Upper lobe of left lung (tissue), 6 donors: ENCODE measurements at regions not wholly inside any gene's neighbourhood (a gene's known extent, or its start where the extent isn't known, plus 50 kb on each side); places are given as distances from the start of the nearest gene placed in this dataset.

ENCODE experiments used
- ATAC-seq, 2 donors: fragments of 200-7000 bp; cut with Tn5 transposase; one replicate each; pipeline ENCODE4 v1.9.1; 2022; ENCODE audit warnings: mild to moderate bottlenecking in 2 of 2, moderate library complexity in 2 of 2; ENCODE audit not compliant: low FRiP score in 2 of 2
- DNase-seq, 2 donors: peaks; one replicate each; pipeline ENCODE4 v3.0.0-alpha.2; 2019 to 2020
- H3K27ac ChIP-seq, 4 donors: fragments of 200-600 bp; sonication (generic); one replicate each; pipeline ENCODE4 v1.5.1; 2016 to 2019
- H3K27me3 ChIP-seq, 4 donors: fragments of 200-600 bp; sonication (generic); one replicate each; pipeline ENCODE4 v1.5.1; 2017 to 2019
- H3K36me3 ChIP-seq, 4 donors: fragments of 200-600 bp; sonication (generic); one replicate each; pipeline ENCODE4 v1.5.1; 2016 to 2019
- H3K4me1 ChIP-seq, 4 donors: fragments of 200-600 bp; sonication (generic); one replicate each; pipeline ENCODE4 v1.5.1; 2018 to 2019
- H3K4me3 ChIP-seq, 4 donors: fragments of 200-600 bp; sonication (generic); one replicate each; pipeline ENCODE4 v1.5.1; 2017 to 2019; ENCODE audit warnings: mild to moderate bottlenecking in 2 of 4, moderate library complexity in 1 of 4
- H3K9me3 ChIP-seq, 4 donors: fragments of 200-600 bp; sonication (generic); one replicate each; pipeline ENCODE4 v1.5.1; 2018 to 2019
- EP300 ChIP-seq, 4 donors: sonication (generic); formaldehyde crosslinking; IDR thresholded peaks; one replicate each; pipeline ENCODE4 v1.5.1; 2017; ENCODE audit warnings: antibody characterized with exemption in 4 of 4, control low read depth in 2 of 4
- POLR2A ChIP-seq, 4 donors: fragments of 450-650 bp; IDR thresholded peaks; one replicate each; pipeline ENCODE4 v1.5.1; 2016 to 2017; ENCODE audit warnings: antibody characterized with exemption in 4 of 4, mild to moderate bottlenecking in 2 of 4
- POLR2AphosphoS5 ChIP-seq, 2 donors: sonication (generic); formaldehyde crosslinking; IDR thresholded peaks; one replicate each; pipeline ENCODE4 v1.5.1; 2017; ENCODE audit warnings: antibody characterized with exemption in 2 of 2
- WGBS, 2 donors: methylation state at CpG; one replicate each; pipeline ENCODE4 v1.1.5; 2017 to 2018; 5-methylcytosine and 5-hydroxymethylcytosine counted together
- TF ChIP-seq, protein P1 (sequence below), 6 experiments: fragments of 450-650 bp in 4 of 6; fragments of 200-600 bp in 2 of 6; sonication (generic) in 2 of 6; IDR thresholded peaks; one replicate each; pipeline ENCODE4 v1.5.1; 2016 to 2019; ENCODE audit warnings: antibody characterized with exemption in 6 of 6
- donor health status: DM: no; HTN: no; CAD: no; lungs with moderate emphysema.
- donor health status: DM: no; HTN: yes; CAD: no; lungs with severe emphysema.

DNA sequence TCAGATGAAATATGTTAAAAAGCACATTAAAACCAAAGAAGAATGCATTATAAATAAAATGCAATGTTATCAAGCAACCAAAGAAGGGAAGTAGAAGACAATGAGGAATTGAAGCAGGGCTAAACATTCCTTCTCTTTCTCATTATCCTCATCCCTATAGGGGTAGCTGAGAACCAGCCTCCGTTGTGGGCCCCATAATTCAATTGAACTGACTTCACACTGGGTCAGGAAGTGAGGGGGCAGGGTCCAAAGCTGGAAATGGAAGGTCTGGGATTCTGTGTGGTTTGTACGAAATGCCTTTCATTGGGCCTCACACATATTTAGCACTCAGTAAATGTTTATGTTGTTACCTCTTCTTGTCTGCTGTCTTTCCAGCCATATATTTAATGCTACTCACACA is 220.4 kb upstream of the CD180 start:
- TF ChIP-seq POLR2A (IDR thresholded peaks at IDR 0.05) (no peak), EP300 (IDR thresholded peaks at IDR 0.05) (no peak), POLR2AphosphoS5 (IDR thresholded peaks at IDR 0.05) (no peak)
- TF ChIP-seq, protein P1, sequence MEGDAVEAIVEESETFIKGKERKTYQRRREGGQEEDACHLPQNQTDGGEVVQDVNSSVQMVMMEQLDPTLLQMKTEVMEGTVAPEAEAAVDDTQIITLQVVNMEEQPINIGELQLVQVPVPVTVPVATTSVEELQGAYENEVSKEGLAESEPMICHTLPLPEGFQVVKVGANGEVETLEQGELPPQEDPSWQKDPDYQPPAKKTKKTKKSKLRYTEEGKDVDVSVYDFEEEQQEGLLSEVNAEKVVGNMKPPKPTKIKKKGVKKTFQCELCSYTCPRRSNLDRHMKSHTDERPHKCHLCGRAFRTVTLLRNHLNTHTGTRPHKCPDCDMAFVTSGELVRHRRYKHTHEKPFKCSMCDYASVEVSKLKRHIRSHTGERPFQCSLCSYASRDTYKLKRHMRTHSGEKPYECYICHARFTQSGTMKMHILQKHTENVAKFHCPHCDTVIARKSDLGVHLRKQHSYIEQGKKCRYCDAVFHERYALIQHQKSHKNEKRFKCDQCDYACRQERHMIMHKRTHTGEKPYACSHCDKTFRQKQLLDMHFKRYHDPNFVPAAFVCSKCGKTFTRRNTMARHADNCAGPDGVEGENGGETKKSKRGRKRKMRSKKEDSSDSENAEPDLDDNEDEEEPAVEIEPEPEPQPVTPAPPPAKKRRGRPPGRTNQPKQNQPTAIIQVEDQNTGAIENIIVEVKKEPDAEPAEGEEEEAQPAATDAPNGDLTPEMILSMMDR (IDR thresholded peaks at IDR 0.05): no peak
- Histone ChIP-seq H3K27me3 (no peaks in the 10 kb centered on the region), H3K4me1 (no peaks in the 10 kb centered on the region), H3K36me3 (no peaks in the 10 kb centered on the region), H3K4me3 (no peak overlapping the region), H3K27ac (no peak overlapping the region), H3K9me3 (no peaks in the 10 kb centered on the region)
- ATAC-seq (no peak), DNase-seq (no peak)
- WGBS, 2 donors: 87 to 89% methylated on average over 2 of the region's 2 CpGs

DNA sequence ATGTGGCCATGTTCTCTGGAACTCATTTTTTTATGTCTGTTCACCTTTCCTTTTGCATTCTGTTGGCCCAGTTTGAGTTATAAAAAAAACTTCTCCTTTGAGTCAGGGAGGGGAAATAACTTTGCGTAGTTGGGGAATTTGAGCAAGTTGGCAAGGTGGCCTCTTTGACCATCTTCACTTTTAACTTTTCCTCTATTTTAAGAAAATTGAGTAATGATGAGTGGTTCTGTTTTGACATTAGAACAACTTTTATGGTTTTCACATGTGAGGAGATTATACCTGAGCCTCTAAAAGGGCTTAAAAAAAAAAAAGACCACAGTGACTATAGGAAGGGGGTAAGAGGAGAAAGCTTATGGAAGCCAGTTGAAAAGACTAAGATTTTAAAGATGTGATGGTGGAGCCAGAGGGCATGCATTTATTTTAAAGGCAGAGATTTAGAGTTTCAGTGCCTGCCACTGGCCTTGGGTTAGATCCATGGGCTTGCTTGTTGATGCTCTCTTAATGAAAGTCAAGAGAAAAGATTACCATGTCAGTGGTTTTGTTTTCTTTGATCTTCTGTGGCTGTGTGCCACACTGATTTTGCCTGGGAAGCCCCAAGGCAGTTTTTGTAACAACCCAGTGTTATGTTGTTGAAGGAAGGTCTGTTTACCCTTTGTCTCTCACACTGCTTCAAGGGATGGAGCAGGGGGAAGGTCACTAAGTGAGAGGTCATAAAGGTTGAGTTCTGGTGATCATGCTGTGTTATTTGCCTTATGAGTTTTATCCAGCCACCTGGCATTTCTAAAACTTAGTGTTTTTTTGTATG is 219.7 kb upstream of the CD180 start:
- no peak for ATAC-seq

DNA sequence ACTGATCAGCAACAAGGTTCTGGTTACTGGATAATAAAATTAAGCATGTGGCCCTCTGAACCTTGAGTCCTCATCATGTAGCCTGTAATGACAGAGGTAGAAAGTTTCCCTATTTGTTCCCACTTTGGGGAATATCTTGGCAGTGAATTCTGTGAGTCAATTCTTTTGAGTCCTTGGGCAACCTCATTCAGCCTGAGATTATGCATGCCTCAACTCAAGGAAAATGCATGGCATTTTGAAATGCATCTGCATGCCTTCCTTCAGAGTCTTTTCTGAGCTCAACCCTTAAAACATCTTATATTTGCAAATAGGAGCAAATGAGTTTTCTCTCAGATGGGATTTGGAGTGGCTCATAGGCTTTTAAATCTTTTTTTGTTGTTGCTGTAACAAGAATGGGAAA is 218.1 kb upstream of the CD180 start:
- H3K4me3 ChIP-seq: no peak overlapping the region
- DNase-seq (no peak), ATAC-seq (no peak)
- H3K9me3 ChIP-seq: no peaks in the 10 kb centered on the region
- no peaks in the 10 kb centered on the region for H3K27me3 ChIP-seq
- no peaks in the 10 kb centered on the region for H3K4me1 ChIP-seq
- no peaks in the 10 kb centered on the region for H3K36me3 ChIP-seq
- no peak overlapping the region for H3K27ac ChIP-seq
- TF ChIP-seq EP300 (IDR thresholded peaks at IDR 0.05): no peak
- TF ChIP-seq POLR2AphosphoS5 (IDR thresholded peaks at IDR 0.05): no peak
- TF ChIP-seq POLR2A (IDR thresholded peaks at IDR 0.05): no peak
- TF ChIP-seq, protein P1 (IDR thresholded peaks at IDR 0.05): no peak

More for the DNA sequence above, 219.7 kb upstream of the CD180 start:
- no peaks in the 10 kb centered on the region for H3K4me1 ChIP-seq
- H3K4me3 ChIP-seq: no peak overlapping the region
- DNase-seq: no peak
- WGBS, 2 donors: 83 to 88% methylated on average over 1 of the region's 1 CpG
- H3K27me3 ChIP-seq: no peaks in the 10 kb centered on the region
- no peaks in the 10 kb centered on the region for H3K9me3 ChIP-seq
- TF ChIP-seq EP300 (IDR thresholded peaks at IDR 0.05) (no peak), POLR2A (IDR thresholded peaks at IDR 0.05) (no peak), POLR2AphosphoS5 (IDR thresholded peaks at IDR 0.05) (no peak)
- TF ChIP-seq, protein P1 (IDR thresholded peaks at IDR 0.05): no peak
- no peak overlapping the region for H3K27ac ChIP-seq
- no peaks in the 10 kb centered on the region for H3K36me3 ChIP-seq

DNA sequence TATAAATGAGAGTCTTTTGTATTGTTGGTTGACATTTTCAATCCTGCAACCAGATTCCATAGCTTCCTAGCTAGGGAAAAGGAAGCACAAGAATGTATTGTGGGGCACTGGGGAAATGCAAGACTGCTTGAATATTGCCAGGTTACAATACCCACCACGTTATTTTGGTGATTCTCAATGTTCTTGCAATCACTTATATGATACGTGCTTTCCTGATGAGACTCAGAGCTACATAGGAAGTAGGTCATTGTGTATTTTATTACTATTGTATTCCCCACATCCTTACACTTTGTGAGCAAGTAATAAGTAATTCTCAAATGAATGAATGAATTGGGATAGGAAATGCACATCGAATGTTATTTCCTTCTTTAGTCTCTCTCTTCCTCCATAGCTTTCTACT is 217.1 kb upstream of the CD180 start:
- ATAC-seq (no peak), DNase-seq (no peak)
- H3K36me3 ChIP-seq: no peaks in the 10 kb centered on the region
- H3K27ac ChIP-seq: no peak overlapping the region
- no peaks in the 10 kb centered on the region for H3K27me3 ChIP-seq
- no peaks in the 10 kb centered on the region for H3K4me1 ChIP-seq
- no peak overlapping the region for H3K4me3 ChIP-seq
- no peaks in the 10 kb centered on the region for H3K9me3 ChIP-seq
- no peak for TF ChIP-seq POLR2AphosphoS5 (IDR thresholded peaks at IDR 0.05)
- TF ChIP-seq EP300 (IDR thresholded peaks at IDR 0.05): no peak
- TF ChIP-seq, protein P1 (IDR thresholded peaks at IDR 0.05): no peak
- WGBS, 2 donors: 62 to 70% methylated on average over 3 of the region's 3 CpGs
